Non-pigmented ciliary epithelial cell (primary cell): ENCODE measurements at regions not wholly inside any gene's neighbourhood (a gene's known extent, or its start where the extent isn't known, plus 50 kb on each side); places are given as distances from the start of the nearest gene placed in this dataset.
"Not testable (repeated sequence)": the region's sequence is repeated elsewhere in the genome, so short reads cannot be mapped to it uniquely, and the experiment has no call there.

ENCODE experiments used
- DNase-seq: peaks from one replicate; pipeline ENCODE4 v3.0.0-alpha.2; 2010; ENCODE audit warnings: low read depth

DNA sequence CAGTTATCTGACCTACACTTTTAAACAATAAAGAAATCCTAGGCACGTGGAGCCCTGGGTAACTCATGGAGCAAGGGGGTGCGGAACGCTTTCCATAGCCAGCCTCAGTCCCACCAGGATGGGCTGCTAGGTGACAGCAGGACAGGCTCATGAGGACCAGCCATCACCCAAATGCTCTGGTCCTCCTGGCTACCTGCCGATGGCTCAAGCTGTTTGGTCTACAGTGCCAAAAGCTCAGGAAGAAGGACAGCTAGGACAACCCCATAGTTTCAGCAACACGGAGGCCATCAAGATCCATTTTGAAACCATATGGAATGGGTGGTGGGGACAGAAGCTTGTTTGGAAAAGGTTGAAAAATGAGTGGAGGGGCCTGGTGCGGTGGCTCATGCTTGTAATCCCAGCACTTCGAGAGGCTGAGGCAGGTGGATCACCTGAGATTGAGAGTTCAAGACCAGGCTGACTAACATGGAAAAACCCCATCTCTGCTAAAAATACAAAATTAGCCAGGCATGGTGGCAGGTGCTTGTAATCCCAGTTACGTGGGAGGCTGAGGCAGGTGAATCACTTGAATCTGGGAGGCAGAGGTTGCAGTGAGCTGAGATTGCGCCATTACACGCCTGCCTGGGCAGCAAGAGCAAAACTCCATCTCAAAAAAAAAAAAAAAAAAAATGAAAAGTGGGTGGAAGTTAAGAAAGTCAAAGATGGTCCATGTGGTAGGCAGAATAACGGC lies 93.7 kb upstream of the ALDH3B2 start:
- DNase-seq: not testable (repeated sequence)

DNA sequence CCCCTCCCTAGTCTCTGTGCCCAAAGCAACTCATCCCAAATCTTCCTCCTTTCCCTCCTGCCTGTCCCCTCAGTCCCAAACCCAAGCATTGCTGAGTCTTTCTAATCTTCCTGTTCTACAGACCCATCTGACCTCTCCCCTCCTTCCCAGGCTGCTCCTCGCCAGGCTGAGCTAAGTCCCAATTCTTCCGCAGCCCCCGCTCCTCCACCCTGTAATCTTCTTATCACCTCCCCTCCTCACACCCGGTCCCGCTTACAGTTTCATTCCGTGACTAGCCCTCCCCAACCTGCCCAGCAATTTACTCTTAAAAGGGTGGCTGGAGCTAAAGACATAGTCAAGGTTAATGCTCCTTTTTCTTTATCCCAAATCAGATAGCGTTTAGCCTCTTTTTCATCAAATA lies 86.8 kb upstream of the ALDH3B2 start:
- DNase-seq: not testable (repeated sequence)

- not testable (repeated sequence) for DNase-seq
Measured at GRCh38 chr11:67759321-67759720, 84.9 kb upstream of the ALDH3B2 start.

DNA sequence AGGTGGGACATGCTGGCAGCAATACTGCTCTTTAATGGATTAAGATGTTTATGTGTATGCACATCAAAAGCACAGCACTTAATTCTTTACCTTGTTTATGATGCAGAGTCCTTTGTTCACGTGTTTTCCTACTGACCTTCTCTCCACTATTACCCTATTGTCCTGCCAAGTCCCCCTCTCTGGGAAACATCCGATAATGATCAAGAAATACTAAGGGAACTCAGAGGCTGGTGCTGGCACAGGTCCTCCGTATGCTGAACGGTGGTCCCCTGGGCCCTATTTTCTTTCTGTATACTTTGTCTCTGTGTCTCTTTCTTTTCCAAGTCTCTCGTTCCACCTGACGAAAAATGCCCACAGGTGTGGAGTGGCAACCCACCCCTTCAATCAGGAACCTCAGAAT lies 84.0 kb upstream of the ALDH3B2 start:
- not testable (repeated sequence) for DNase-seq

- DNase-seq: not testable (repeated sequence)
Measured at GRCh38 chr11:67758009-67758408, 83.6 kb upstream of the ALDH3B2 start.

DNA sequence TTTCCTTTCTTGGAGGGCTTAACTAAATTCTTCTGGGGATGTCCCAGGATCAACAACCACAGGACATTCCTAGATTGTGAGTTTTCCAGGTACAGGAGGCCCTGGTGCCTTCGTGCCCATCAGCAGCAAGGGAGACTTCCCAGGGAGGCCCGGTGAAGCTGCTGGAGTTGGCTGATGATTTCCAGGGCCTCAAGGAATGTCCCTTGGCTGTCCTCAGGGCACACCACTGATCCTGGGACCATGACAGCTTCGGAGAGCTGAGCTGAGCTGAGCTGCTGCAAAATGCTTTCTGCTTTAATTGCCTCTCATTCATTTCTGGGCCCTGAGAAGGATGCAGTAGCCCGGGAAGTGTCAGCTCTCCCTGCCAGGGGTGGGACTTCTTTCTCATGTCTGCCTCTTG lies 79.4 kb upstream of the ALDH3B2 start:
- DNase-seq: not testable (repeated sequence)

DNA sequence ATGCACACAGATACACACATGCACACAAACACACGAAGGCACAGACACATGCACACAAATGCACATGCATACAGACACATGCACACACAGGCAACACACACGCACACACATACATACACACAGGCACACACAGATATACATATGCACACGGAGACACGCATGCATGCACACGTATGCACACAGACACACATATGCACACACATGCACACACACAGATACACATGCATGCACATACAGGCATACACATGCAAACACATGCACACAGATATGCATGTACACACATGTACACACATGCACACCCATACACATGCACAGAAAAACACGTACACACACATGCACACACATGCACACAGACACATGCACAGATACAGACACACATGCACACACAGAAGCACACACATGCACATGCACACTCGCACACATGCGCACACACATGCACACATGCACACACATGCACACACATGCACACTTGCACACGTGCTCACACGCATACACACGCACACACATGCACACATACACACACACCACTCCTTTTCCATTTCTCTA lies 70.8 kb upstream of the ALDH3B2 start:
- no peak for DNase-seq

DNA sequence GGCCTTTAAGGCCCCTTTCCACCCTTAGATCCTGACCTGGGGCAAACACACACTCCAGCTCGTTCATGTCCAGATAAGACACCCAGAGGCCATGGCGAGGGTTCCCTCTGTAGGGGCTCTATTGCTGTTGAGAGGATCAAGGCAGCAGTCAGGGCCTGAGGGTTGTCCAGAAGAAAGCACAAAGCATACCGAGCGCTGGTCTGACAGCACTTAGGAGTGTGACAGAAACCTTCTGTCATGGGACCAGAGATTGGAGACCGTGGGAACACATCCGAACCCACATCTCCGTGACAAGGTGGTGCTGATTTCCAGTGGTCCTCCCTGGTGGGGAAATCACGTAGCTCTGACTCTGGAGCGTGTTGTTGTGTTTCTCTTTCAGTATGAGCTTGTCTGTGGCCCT lies 69.8 kb upstream of the ALDH3B2 start:
- not testable (repeated sequence) for DNase-seq

GRCh38 chr11:67738231-67738630 lies 63.8 kb upstream of the ALDH3B2 start:
- DNase-seq: not testable (repeated sequence)

DNA sequence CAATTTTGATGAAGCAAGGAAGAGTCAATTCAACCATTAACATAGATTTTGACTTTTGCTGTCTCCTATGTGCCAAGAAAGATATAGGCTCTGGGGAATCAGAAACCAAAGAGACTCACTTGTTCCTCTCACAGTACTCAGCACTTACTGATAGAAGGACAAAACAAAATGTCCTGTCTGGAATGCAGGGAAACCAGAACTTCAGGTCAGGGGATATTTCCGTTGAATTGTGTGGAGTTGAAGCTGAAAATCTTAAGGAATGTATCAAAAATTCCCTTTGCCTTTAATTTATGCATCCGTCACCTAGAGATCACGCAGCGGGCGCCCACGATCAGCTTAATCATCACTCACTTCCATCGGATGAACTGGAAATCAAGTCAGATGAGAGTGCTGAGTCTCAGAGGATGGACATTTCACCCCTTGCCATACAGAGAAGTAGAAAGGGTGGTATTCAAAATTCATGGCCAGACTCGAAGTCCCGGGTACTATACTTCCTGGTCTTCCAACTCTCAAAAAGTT lies 63.2 kb upstream of the ALDH3B2 start:
- not testable (repeated sequence) for DNase-seq

GRCh38 chr11:67732045-67732787 lies 57.8 kb upstream of the ALDH3B2 start:
- no peak for DNase-seq

DNA sequence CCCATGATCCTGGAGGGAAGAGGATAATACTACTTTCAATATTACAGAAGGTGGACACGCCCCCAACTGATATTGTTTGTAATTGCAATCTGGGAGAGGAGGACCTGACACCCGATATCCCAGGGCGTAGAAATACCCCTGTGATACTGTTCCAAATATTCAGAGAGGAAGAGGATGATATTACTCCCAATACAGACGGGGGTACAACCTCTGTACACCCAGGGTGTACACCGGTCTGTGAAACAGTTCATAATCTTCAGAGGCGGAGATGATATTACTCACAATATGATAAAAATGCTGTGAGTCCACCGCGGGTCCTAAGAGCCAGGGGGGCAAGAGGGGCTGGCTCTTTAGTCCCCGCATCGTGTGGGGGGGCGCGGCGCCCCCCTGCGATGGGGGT lies 57.2 kb upstream of the ALDH3B2 start:
- no peak for DNase-seq

DNA sequence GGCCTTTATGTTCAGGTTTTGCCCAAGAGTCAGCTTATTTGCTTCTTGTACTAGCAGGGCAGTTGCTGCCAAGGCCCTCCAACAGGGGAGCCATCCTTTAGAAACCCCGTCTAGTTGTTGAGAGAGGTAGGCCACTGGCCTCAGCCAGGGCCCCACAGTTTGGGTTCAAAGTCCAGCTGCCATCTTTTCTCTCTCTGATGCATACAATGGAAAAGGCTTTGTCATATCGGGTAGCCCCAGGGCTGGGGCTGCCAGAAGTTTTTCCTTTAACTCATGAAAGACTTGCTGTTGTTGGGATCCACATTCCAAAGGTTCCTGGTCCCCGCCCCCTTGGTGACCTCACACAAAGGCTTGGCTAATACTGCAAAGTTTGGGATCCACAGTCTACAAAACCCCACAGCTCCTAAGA lies 53.7 kb upstream of the ALDH3B2 start:
- DNase-seq: not testable (repeated sequence)

DNA sequence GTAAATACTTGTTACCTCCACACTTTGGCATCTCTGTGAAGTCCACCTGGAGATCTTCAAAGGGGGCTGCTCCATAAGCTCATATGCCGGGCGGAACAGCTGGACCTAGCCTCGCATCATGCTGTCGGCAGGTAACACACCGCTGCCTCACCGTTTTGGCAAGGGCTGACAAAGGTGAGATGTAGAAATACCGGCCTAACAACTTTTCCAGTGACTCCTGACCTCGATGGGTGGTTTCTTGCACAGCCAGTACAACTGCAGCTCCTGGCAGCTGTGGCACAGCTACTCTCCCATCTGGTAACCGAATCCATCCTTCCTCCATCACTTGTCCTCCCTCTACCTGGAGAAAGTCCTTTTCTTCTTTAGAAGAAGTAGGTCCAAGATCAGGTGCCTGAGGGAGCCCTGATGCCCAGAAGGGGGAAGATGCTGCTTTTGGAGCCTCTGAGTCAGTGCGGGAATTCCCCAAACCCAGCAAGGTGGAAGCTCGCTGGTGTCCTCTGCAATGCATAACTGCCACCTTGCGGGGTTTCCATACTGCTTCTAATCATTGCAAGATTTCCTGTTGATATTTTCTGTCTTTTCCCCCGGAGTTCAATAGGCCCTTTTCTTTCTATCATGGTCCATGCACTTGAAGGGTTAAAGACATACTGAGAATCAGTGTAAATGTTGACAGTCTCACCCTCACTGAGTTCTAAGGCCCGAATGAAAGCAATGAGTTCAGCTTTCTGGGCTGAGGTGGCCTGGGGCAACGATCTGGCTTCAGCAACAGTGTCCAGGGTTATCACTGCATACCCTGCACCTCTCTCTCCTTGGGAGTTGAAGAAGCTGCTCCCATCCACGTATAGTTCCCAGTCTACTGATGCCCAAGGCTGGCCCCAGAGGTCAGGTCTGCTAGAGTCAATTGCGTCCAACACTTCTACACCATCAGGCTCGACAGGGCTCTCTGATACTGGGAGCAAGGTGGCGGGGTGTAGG lies 52.9 kb upstream of the ALDH3B2 start:
- not testable (repeated sequence) for DNase-seq
